Neural crest cell (in vitro differentiated cells): ENCODE measurements at regions not wholly inside any gene's neighbourhood (a gene's known extent, or its start where the extent isn't known, plus 50 kb on each side); places are given as distances from the start of the nearest gene placed in this dataset.

Experiments used
- DNase-seq: peaks from one replicate; pipeline ENCODE4 v3.0.0; 2021; ENCODE audit warnings: low read depth, mixed read lengths, low spot score
- H3K27ac Mint-ChIP-seq: one replicate; pipeline ENCODE4 v1.8.0; 2021; ENCODE audit warnings: mild to moderate bottlenecking, mixed read lengths; ENCODE audit not compliant: unreplicated experiment
- H3K27me3 Mint-ChIP-seq: 2 replicates; pipeline ENCODE4 v1.8.0; 2021; ENCODE audit warnings: low read depth, mild to moderate bottlenecking, mixed read lengths
- H3K36me3 Mint-ChIP-seq: 2 replicates; pipeline ENCODE4 v1.8.0; 2021; ENCODE audit warnings: low read depth, mild to moderate bottlenecking, mixed read lengths
- H3K4me1 Mint-ChIP-seq: 2 replicates; pipeline ENCODE4 v1.8.0; 2021; ENCODE audit warnings: mixed read lengths
- H3K4me3 Mint-ChIP-seq: one replicate; pipeline ENCODE4 v1.8.0; 2021; ENCODE audit warnings: mild to moderate bottlenecking, mixed read lengths
- H3K9me3 Mint-ChIP-seq: 2 replicates; pipeline ENCODE4 v1.8.0; 2021; ENCODE audit warnings: mixed read lengths
- CTCF ChIP-seq: fragments of 200-600 bp; sonication (generic); conservative IDR thresholded peaks from 2 replicates; pipeline ENCODE4 v1.5.0; 2021; ENCODE audit warnings: antibody characterized with exemption, mild to moderate bottlenecking

DNA sequence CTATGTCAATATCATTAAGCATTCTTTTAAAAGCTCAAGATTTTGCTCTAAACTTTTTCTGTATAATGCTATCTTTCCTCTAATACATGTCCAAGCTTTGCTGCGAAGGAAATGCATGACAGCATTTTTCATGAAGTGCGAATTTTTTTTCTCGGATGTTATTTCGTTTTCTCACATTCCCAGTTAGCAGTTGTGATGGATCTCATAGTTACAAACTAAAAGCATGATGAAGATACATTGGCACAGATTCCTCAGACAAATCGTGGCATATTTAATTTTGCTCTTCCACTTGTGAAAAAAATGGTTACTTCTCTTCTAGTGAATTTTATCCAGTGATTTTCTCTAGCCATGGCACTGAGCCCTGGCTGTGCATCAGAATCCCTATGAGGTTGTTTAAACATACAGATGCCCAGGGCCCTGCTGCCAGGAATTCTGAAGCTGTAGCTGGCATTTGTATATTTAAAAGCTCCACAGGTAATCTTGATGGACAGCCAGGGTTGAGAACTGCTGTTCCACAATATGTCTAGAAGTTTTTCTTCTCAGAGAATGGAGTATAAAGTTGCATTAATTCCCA is 299.8 kb upstream of the NEBL start:
- no peaks in the 10 kb centered on the region for H3K27me3 Mint-ChIP-seq
- H3K4me3 Mint-ChIP-seq, result no peak overlapping the region
- H3K36me3 Mint-ChIP-seq, result peaks cover 11% of the 10 kb centered on the region
- DNase-seq, result no peak
- TF ChIP-seq CTCF, result no peak
- no peaks in the 10 kb centered on the region for H3K4me1 Mint-ChIP-seq
- no peak overlapping the region for H3K27ac Mint-ChIP-seq
- peaks cover 15% of the 10 kb centered on the region for H3K9me3 Mint-ChIP-seq

DNA sequence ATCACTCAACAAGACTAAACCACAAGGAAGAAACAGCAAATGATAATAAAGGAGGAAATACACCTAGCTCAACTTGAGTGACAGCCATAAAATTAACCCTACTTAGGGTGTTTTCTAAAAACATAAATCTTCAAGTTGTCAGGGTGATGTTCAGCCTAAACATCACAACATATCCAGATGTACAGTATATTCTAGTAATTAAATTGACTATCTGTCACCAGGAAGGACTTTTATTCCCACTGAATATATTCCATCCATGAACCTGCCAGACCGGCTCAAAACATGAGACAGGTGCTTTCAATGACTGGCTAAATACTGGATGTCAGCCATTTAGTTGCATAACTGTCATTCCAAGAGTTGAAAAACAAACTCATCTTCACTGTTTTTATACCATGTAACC is 298.1 kb upstream of the NEBL start:
- peaks cover 11% of the 10 kb centered on the region for H3K36me3 Mint-ChIP-seq
- TF ChIP-seq CTCF, result no peak

DNA sequence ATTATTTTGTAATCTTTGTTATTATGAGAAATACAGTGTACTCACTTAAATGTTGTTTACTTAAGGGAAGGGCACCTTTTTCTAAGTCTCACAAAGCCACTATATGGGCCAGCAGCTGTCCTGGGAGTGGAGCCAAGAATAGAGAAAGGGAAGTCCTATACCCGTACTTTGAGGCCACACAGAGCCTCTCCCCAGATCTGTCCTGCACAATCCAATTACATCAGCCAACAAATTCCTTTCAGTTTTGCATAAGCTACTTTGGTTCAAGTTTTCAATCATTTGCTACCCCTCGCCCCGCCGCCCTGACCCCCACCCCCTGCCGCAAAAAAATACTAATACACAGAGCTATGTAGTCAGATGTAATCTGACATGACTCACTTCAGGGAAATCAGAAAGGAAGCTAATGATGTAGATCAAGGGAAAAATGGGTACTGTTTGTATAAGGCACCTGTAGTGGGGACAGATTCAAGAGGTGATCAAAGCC is 297.4 kb upstream of the NEBL start:
- DNase-seq, result no peak
- no peak for TF ChIP-seq CTCF
- Mint-ChIP-seq H3K4me3 (no peak overlapping the region), H3K4me1 (no peaks in the 10 kb centered on the region), H3K27me3 (no peaks in the 10 kb centered on the region), H3K9me3 (peaks cover 15% of the 10 kb centered on the region), H3K27ac (no peak overlapping the region), H3K36me3 (peaks cover 11% of the 10 kb centered on the region)

More for the DNA sequence above, 298.1 kb upstream of the NEBL start:
- Mint-ChIP-seq H3K9me3 (peaks cover 15% of the 10 kb centered on the region), H3K4me3 (no peak overlapping the region), H3K4me1 (no peaks in the 10 kb centered on the region), H3K27me3 (no peaks in the 10 kb centered on the region), H3K27ac (no peak overlapping the region)
- DNase-seq, result no peak

DNA sequence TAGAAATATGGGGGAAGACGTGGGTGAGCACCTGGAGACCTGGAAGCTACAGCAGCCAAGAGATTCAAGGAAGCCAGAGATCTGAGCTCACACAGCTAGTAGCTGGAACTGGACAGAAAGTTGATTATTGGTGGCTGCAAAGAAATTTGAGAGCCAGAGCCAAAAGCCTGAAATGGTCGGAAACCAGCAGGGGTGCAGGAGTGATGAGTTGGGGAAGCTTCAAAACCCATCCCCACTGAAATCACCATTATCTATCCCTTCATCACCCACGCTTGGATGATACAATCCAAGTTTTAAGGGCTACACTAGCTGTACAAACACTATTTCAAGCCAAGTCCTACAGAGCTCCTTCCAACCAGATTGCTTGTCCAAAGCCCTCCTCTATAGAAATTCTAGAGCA is 296.1 kb upstream of the NEBL start:
- H3K27ac Mint-ChIP-seq, result no peak overlapping the region
- no peaks in the 10 kb centered on the region for H3K4me1 Mint-ChIP-seq
- no peak for DNase-seq
- H3K27me3 Mint-ChIP-seq, result no peaks in the 10 kb centered on the region
- peaks cover 6% of the 10 kb centered on the region for H3K36me3 Mint-ChIP-seq
- TF ChIP-seq CTCF, result no peak
- H3K4me3 Mint-ChIP-seq, result no peak overlapping the region
- peaks cover 10% of the 10 kb centered on the region for H3K9me3 Mint-ChIP-seq

- DNase-seq, result no peak
- Mint-ChIP-seq H3K9me3 (peaks cover under 1% of the 10 kb centered on the region), H3K4me1 (no peaks in the 10 kb centered on the region), H3K4me3 (no peak overlapping the region), H3K27me3 (no peaks in the 10 kb centered on the region), H3K27ac (no peak overlapping the region), H3K36me3 (no peaks in the 10 kb centered on the region)
- TF ChIP-seq CTCF, result no peak
These were observed 294.4 kb upstream of the NEBL start for GRCh38 chr10:21191512-21191911.
